K562 (cell line): ENCODE measurements at regions not wholly inside any gene's neighbourhood (a gene's known extent, or its start where the extent isn't known, plus 50 kb on each side); places are given as distances from the start of the nearest gene placed in this dataset.

Source experiments
- ARID1B ChIP-seq: fragments of 450-650 bp; IDR thresholded peaks from 2 replicates; pipeline ENCODE4 v1.6.1; 2016; ENCODE audit warnings: antibody characterized with exemption, mild to moderate bottlenecking, inconsistent platforms
- CBFA2T2 ChIP-seq: fragments of 450-650 bp; conservative IDR thresholded peaks from 2 replicates; pipeline ENCODE4 v1.6.1; 2017; ENCODE audit warnings: mild to moderate bottlenecking
- CHD2 ChIP-seq: IDR thresholded peaks from 2 replicates; pipeline ENCODE4 v1.6.1; 2011; ENCODE audit warnings: low read depth, low read length
- CREM ChIP-seq: IDR thresholded peaks from 2 replicates; pipeline ENCODE4 v1.6.1; 2014; ENCODE audit warnings: antibody characterized with exemption, low read depth
- DMBX1 ChIP-seq: fragments of 250-450 bp; sonication (Bioruptor Pico); IDR thresholded peaks from 2 replicates; pipeline ENCODE4 v1.8.0; 2022; ENCODE audit warnings: inconsistent platforms, mild to moderate bottlenecking, moderate library complexity, borderline replicate concordance
- EZH2 ChIP-seq: IDR thresholded peaks from 2 replicates; pipeline ENCODE4 v1.6.1; 2012; ENCODE audit warnings: low read depth, mild to moderate bottlenecking, inconsistent platforms, low read length, borderline replicate concordance
- KLF6 ChIP-seq: fragments of 250-450 bp; sonication (Bioruptor Pico); IDR thresholded peaks from 2 replicates; pipeline ENCODE4 v1.4.0; 2020; ENCODE audit warnings: mild to moderate bottlenecking, moderate library complexity, borderline replicate concordance
- MEIS2 ChIP-seq: fragments of 450-650 bp; IDR thresholded peaks from 2 replicates; pipeline ENCODE4 v1.6.1; 2014; ENCODE audit warnings: mild to moderate bottlenecking; ENCODE audit not compliant: partially characterized antibody
- PCBP2 ChIP-seq: fragments of 200-400 bp; formaldehyde crosslinking; IDR thresholded peaks from 2 replicates; pipeline ENCODE4 v1.6.1; 2018; ENCODE audit warnings: low read length, low read depth, mild to moderate bottlenecking, moderate library complexity; ENCODE audit not compliant: poor library complexity, severe bottlenecking
- POLR3A ChIP-seq: IDR thresholded peaks from 2 replicates; pipeline ENCODE4 v1.6.1; 2011; ENCODE audit warnings: borderline replicate concordance, mild to moderate bottlenecking, moderate library complexity; ENCODE audit not compliant: insufficient read length, insufficient read depth; ENCODE audit errors: extremely low read depth
- PRDM10 ChIP-seq: fragments of 450-650 bp; IDR thresholded peaks from 2 replicates; pipeline ENCODE4 v1.6.1; 2018; ENCODE audit not compliant: partially characterized antibody
- RBM34 ChIP-seq: fragments of 200-400 bp; formaldehyde crosslinking; IDR thresholded peaks from 2 replicates; pipeline ENCODE4 v1.6.1; 2018; ENCODE audit warnings: low read length, borderline replicate concordance; ENCODE audit not compliant: insufficient read depth
- RCOR1 ChIP-seq, 2 experiments: IDR thresholded peaks; 2 replicates each; pipeline ENCODE4 v1.6.1; 2012; ENCODE audit warnings: low read depth in 2 of 2, low read length in 2 of 2, borderline replicate concordance in 1 of 2, improper control_type of control experiment in 1 of 2
- SOX6 ChIP-seq: fragments of 450-650 bp; IDR thresholded peaks from 2 replicates; pipeline ENCODE4 v1.6.1; 2014; ENCODE audit warnings: mild to moderate bottlenecking
- SPI1 ChIP-seq: IDR thresholded peaks from 2 replicates; pipeline ENCODE4 v1.6.1; 2011; ENCODE audit warnings: low read depth, low read length, control low read depth, borderline replicate concordance
- TCF3 ChIP-seq: sonication (generic); formaldehyde crosslinking; IDR thresholded peaks from 2 replicates; pipeline ENCODE4 v1.4.0; 2020; ENCODE audit warnings: mild to moderate bottlenecking, missing genetic modification reagents
- TF ChIP-seq, protein P1 (sequence below): sonication (generic); formaldehyde crosslinking; IDR thresholded peaks from 2 replicates; pipeline ENCODE4 v1.8.0; 2023; ENCODE audit warnings: missing genetic modification reagents, mild to moderate bottlenecking, borderline replicate concordance
- TF ChIP-seq, protein P2 (sequence below), 2 experiments: fragments of 450-650 bp in 1 of 2; sonication (generic) in 1 of 2; formaldehyde crosslinking in 1 of 2; IDR thresholded peaks in 1 of 2; conservative IDR thresholded peaks in 1 of 2; 2 replicates each; pipeline versions ENCODE4 v1.6.1 to v1.8.1; 2016 to 2023; ENCODE audit warnings: mild to moderate bottlenecking in 2 of 2, moderate library complexity in 2 of 2, inconsistent platforms in 1 of 2, missing genetic modification reagents in 1 of 2

DNA sequence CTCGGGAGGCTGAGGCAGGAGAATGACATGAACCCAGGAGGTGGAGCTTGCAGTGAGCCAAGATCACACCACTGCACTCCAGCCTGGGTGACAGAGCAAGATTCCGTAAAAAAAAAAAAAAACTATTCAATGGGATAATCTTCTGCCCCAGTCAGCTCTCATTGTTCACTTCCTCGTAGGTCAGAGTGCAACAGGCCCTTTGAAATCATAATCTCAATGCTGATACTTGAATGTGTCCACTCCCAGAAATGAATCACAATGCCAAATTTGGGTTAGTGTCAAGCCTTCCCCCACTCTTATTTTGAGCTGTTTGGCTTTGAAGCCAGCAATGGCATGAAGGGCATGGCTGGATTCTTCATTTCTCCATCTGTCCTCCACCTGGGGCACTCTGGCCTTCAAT, 610.3 kb upstream of the KLF4 start (continued):
- TF ChIP-seq, protein P1, sequence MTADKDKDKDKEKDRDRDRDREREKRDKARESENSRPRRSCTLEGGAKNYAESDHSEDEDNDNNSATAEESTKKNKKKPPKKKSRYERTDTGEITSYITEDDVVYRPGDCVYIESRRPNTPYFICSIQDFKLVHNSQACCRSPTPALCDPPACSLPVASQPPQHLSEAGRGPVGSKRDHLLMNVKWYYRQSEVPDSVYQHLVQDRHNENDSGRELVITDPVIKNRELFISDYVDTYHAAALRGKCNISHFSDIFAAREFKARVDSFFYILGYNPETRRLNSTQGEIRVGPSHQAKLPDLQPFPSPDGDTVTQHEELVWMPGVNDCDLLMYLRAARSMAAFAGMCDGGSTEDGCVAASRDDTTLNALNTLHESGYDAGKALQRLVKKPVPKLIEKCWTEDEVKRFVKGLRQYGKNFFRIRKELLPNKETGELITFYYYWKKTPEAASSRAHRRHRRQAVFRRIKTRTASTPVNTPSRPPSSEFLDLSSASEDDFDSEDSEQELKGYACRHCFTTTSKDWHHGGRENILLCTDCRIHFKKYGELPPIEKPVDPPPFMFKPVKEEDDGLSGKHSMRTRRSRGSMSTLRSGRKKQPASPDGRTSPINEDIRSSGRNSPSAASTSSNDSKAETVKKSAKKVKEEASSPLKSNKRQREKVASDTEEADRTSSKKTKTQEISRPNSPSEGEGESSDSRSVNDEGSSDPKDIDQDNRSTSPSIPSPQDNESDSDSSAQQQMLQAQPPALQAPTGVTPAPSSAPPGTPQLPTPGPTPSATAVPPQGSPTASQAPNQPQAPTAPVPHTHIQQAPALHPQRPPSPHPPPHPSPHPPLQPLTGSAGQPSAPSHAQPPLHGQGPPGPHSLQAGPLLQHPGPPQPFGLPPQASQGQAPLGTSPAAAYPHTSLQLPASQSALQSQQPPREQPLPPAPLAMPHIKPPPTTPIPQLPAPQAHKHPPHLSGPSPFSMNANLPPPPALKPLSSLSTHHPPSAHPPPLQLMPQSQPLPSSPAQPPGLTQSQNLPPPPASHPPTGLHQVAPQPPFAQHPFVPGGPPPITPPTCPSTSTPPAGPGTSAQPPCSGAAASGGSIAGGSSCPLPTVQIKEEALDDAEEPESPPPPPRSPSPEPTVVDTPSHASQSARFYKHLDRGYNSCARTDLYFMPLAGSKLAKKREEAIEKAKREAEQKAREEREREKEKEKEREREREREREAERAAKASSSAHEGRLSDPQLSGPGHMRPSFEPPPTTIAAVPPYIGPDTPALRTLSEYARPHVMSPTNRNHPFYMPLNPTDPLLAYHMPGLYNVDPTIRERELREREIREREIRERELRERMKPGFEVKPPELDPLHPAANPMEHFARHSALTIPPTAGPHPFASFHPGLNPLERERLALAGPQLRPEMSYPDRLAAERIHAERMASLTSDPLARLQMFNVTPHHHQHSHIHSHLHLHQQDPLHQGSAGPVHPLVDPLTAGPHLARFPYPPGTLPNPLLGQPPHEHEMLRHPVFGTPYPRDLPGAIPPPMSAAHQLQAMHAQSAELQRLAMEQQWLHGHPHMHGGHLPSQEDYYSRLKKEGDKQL (CRISPR knock-in tag): no peak
- TF ChIP-seq CREM: 0 out of 2 replicates have a peak, but pooled peaks have one; percentile 12
- TF ChIP-seq MEIS2: peak; percentile 2
- peak; percentile 32; the same call in 1 of the 2 replicates for TF ChIP-seq SPI1
- TF ChIP-seq ARID1B: peak; percentile 57
- no peak for TF ChIP-seq RCOR1 (IDR thresholded peaks at IDR 0.05; ENCODE audit: borderline replicate concordance in 1 of 2, low read depth in 2 of 2, low read length in 2 of 2)
- TF ChIP-seq EZH2: no peak
- TF ChIP-seq POLR3A: no peak
- peak; percentile 66 for TF ChIP-seq SOX6
- TF ChIP-seq PCBP2: no peak
- TF ChIP-seq TCF3 (CRISPR knock-in tag): peak; percentile 47
- TF ChIP-seq RBM34: no peak
- TF ChIP-seq, protein P2, sequence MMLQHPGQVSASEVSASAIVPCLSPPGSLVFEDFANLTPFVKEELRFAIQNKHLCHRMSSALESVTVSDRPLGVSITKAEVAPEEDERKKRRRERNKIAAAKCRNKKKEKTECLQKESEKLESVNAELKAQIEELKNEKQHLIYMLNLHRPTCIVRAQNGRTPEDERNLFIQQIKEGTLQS (IDR thresholded peaks at IDR 0.05): 0 out of 2 replicates have a peak, but pooled peaks have one; percentile 27
- TF ChIP-seq, protein P2 (CRISPR knock-in tag; conservative IDR thresholded peaks at IDR 0.05): no peak
- TF ChIP-seq CHD2: no peak
- peak; percentile 82 for TF ChIP-seq PRDM10
- TF ChIP-seq DMBX1 (CRISPR knock-in tag): 0 out of 2 replicates have a peak, but pooled peaks have one; percentile 21
- no peak for TF ChIP-seq KLF6 (CRISPR knock-in tag)
- TF ChIP-seq CBFA2T2: peak; percentile 36
